GM21825 (cell line): ENCODE measurements at regions not wholly inside any gene's neighbourhood (a gene's known extent, or its start where the extent isn't known, plus 50 kb on each side); places are given as distances from the start of the nearest gene placed in this dataset.
"Not testable (repeated sequence)": the region's sequence is repeated elsewhere in the genome, so short reads cannot be mapped to it uniquely, and the experiment has no call there.

Experiments used
- ATAC-seq: cut with Tn5 transposase; IDR thresholded peaks from one replicate; pipeline ENCODE4 v1.9.1; 2021; ENCODE audit warnings: mild to moderate bottlenecking, moderate library complexity; ENCODE audit not compliant: unreplicated experiment

DNA sequence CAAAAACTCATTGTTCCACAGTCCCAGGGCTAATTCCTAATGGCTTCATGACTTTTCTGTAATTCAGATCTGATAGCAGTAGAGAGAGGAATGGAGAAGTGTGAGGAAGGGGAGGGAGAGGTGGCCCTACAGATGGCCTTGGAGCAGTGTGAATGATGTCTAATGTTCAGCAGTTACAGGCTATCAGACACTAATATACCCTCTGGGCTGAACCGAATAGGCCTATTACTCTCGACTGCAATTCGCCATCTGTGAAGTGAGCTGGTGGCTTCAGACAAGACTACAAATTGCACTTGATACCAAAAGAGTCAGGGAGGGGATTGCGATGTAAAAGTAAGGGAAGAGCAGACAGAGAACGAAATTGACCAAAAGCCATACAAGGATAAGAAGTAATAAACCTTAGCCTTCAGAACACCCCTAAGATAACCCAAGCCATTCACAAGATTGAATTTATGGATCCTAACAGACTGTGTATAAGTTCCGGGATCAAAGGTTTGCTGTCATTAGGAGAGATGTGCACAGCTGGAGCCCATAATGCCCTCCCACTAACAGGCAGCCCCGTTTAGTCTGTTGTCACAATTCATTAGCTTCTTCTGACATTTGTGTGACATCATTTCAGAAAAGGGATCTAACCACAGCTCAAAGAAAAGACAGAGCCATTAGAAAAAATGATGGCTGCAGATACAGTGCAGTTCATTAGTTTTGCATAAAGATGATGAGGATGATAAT lies 642.4 kb upstream of the API5 start:
- ATAC-seq, result no peak

DNA sequence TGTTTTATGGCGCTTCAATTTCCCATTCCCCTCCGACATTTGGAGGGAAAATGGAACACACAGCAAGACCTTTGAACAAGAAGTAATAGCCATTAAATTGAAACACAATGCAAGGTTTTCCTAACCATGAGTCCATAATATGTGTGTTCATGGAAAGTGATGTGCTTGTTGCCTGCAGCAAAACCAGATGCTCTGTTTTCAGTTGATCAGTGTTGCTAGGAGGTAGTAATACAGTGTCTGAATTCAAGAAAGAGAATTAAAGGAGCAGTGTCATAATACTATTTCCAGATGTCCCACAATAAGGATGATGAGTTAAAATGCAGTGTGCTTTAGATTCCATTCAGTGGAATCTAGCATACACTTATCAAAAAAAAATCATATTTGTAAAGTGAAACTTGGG lies 637.4 kb upstream of the API5 start:
- ATAC-seq, result no peak

DNA sequence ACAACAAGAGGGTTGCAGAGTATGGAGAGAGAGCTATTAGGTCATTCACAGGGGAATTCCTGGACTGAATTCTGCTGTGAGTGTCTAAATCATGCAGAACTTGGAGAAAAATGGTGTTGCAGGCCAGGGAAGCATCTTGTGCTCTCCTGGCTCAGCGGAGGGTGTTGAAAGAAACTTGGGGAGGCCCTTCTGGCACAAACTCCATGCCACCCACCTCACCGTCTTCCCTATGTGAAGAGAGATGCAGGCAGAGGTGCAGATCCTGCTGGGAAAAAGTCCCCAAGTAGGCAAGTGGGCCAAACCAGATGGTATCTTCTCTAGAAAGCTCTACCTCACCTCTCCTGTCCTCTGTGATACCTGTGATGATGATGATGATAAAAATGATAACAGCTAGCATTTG lies 604.3 kb upstream of the API5 start:
- ATAC-seq, result no peak

DNA sequence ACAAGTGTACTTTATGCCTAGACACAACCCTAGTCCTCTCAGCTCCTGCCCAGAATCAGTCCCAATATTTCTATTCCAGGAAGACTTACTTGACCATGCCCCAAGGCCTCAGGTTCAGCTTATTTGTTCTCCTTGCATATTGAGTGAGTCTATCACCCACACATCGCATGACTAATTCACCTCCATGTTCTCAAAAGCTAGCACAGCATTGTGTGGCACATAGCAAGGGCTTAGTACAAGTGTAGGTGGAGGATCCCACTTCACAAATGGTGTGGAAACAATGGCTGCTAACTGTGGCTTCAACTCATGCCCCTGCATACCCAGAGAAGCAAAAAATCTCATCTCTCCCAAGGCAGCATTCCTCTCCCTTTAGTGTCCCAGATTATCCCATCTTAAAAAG lies 602.6 kb upstream of the API5 start:
- ATAC-seq, result no peak

DNA sequence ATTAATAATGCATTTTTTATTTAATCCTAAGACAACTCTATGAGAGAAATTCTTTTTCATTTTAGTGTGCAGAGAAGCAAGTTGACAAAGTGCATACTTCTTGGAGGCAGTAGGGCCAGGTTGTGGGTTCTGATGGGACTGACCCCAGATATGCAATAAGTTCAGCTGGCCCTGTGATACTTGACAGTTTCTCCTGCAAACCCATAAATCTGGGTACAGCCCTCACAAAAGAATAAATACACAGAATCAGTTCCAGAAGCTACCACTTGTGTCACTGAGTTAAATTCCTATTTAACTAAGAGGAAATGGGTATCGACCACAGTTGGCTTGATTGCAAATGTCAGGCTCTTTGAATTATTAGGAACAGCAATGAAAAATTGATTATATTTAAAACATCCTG lies 598.5 kb upstream of the API5 start:
- ATAC-seq, result no peak

DNA sequence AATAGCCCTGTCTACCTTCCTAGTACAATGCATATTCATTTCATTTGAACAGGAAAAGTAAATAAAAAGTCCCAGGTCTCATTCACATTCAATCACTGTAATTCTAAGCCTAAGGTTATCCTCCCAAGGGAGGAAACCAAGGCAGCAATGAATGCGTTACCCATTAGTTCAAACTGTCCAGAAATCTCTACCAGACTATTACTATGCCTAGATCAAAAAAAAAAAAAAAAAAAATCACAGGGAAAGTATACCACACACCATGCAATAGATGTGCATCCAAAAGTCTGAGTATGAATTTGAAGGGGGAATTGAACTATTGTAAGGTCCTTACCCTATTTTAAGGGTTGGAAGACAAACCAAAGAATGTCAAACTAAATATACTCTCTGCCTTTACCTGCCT lies 598.0 kb upstream of the API5 start:
- ATAC-seq, result no peak

DNA sequence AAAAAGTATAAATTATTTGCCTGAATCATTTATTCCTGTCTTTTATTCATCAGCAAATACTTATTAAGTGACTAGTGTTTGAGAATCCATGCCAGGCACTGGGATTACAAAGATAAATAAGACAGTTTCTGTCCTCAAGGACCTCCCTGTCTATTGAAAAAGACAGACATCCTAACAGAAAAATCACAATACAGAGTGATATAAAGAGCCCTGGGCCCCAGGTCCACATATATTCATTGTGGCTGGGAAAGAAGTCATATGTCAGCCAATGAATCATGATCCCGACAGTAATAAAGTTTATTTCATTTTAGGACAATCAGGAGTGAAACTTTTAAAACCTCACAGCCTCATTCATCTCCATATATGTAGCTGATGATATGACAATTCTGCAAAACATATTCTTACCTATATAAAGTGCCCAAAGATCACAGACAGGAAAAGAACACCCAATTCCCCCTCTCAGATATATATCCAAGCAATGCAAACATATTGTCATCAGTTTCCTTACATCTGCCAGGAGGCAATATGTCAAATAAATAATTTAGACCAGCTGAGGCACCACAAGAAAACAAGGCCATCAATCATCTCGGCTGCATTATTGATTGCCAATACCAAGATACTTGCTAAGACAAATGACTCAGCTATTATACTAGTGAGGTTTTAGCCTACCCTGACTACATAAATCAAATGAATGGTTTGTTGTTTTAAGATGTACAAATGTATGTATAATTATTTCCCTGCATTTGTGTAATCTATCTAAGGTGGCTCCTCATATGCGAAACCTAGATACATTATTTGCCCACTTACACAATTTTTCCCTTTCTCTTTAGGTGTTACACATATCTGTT lies 590.9 kb upstream of the API5 start:
- no peak for ATAC-seq

DNA sequence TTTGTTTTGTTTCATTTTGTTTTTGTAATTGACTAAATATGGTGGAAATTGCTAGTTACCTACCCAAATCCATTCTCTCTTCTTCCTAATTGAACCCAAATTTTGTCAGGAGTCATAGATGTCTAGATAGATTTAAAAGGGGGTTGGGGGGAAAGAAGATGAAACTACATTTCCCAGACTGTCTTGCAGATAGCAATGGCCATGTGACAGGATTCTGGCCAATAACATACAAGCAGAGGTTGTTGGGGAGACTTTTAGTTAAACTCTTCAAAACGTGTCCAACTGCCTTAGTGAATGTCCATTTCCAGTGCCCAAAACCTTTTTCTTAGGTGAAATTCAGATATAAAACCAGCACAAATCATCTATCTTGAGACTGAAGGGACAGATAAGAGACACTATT lies 583.9 kb upstream of the API5 start:
- ATAC-seq, result no peak

DNA sequence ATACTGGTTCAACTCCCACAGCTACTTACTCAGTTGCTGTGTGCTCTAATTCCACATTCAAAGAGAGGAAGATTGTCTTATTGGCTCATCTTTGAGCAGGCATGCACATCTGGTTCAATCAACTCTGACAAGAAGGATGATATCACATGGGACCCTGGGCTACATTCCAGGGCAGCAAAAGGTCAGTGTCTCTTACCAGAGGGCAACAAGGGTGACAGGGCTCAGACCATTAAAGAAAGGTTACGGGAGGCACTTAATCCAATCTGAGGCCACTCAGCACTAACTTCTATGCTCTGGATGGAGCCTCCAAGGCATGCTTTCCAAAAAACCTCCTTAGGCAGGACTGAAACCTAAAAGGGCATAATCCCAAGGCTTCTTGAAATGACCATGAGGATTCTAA lies 549.4 kb upstream of the API5 start:
- no peak for ATAC-seq

DNA sequence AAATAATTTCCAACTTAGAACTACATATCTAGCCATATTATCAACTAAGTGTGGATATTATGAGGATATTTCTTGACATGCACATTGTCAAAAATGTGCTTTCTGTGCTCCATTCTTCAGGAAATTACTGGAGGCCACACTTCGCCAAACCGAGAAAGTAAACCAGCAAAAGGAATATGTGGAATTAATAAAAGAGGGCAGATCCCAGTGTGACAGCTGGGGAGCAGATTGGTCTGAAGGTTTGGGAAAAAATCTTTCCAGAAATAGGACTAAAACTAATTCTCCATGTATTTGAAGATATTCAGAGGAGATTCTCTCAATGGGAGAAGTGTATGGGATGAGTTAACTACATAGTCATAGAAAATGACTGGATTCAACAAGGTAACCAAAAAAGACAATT lies 546.9 kb upstream of the API5 start:
- ATAC-seq, result no peak

DNA sequence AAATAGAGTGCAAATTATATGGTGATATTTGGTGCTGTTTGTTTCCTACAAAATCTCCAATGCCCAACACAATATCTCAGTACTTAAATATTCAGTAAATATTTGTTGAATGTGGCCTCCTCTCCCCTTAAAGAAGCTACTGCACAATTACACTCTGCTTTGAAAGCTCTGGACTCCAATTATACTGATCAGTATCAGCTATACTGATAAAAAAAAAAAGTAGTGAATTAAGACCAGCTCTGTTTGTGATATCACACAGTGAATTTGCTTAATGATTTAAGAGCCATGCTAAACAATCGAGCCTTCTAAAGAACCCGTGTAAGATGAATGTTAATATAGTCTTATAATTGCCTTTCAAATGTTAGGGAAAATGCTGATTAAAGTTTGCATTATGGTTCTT lies 543.2 kb upstream of the API5 start:
- ATAC-seq, result no peak

DNA sequence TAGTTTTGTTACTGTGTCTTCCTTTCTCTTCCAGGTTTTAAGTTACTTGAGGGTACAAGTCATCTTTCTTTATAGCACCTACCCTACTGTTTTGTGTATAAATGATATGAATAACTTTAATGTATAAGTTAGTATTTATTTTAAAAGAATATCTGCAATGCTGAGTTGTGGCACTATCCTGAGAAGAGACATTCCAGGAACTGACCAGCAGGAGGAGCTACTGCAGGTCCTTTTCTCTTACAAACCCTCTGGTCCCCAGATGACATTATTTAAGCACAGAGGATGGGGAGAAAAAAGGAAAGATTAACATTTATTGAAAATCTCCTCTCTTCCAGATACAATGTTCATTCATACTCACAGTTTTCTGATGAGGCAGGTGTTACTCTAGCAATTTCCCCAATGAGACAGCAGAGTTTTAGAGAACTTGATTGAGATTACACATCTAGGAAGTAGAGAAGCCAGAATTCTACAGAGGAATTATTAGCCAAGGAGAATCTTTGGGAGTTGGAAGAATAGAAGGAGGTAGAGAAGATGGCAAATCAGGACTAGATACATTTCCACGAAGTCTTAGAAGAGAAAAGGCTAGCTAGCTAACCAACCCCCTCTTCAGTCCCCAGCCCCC lies 541.2 kb upstream of the API5 start:
- ATAC-seq, result no peak

DNA sequence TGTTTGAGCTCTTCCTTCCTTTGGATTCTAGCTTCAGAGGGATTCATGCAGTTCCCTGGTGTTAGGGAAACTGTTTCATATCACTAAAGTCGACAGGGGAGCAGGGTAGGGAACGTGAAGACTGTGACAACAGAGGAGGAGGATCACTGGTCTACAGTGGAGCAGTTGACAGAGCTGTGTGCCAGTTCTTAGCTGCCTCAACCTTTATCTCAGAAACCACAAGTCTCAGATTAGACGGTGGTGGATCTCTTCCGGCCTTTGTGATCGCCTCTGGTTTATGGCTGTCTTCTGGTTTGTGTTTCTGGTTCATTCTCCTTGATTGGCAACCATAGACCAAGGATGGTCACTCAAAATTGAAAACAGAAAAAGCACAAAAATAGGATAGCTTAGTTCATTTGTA lies 538.9 kb upstream of the API5 start:
- ATAC-seq, result no peak

DNA sequence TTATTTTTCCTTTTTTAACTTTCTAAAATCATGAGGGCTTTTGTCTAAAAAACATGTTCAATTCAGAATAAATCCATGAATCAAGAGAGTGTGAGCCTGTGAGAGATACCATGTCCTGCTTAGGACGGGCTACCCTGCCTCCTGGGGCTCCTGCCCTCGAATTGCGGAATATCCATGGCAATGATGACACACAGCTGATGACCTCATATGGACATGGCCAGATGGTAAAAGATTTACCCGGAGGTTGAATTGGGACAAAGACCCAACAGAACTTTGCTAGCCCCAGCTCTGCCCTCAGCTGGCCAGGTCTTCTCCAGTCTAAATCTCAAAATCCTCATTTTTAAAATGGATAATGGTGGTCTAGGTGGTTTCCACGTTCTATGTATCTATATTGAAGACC lies 538.1 kb upstream of the API5 start:
- ATAC-seq, result no peak

DNA sequence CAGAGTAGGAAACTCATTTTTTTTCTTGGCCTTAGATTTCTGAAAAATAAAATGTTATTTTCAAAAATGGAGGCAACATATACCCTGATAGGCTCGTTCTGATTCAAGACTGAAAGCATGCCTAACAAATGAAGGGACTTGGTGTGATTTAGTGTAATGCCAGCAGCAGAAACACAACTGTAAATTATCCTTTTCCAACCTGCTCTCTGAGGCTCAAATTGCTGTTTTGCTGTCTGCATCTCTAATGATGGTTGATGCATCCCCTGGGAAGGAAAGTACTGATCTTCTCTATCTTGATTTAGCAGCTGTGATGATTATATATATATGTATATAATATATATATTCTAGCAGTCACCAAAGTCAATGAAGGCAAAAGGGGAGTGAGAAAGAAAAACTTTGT lies 537.2 kb upstream of the API5 start:
- no peak for ATAC-seq

DNA sequence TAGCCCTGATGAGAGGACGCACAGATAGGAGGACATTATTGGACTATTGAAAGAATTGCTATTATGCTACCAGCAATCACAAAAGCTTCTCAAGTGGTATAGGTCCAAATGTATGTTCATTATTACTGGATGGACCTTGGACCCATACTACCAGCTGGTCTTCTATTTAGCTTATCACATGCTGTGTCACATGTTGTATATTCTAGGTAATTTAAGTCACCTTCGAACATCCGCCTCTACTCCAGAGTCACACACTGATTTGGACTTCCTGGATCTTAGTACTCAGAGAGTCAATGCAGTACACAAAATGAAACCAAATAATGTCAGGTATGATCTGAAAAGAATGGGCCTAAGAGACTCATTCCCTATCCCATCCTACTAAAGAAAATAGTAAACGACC lies 534.0 kb upstream of the API5 start:
- ATAC-seq, result no peak

DNA sequence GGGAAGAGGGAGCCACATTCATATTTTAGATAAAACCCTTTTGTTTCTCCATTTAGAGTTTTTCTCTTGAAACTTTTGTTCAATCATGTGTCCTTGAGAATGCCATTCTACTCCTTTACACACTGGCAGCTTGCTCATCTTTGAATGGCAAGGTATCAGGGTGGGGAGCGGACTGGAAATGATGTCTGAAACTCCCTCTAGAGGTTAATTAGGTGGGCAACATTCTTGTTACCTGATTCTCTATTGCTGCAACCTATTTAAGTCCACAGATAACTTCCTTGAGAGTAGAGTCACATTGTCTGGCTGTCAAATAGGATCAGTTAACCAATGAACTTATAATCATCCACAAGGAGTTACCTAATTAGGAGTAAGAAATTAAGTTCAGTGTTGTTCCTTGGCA lies 533.6 kb upstream of the API5 start:
- ATAC-seq, result no peak

DNA sequence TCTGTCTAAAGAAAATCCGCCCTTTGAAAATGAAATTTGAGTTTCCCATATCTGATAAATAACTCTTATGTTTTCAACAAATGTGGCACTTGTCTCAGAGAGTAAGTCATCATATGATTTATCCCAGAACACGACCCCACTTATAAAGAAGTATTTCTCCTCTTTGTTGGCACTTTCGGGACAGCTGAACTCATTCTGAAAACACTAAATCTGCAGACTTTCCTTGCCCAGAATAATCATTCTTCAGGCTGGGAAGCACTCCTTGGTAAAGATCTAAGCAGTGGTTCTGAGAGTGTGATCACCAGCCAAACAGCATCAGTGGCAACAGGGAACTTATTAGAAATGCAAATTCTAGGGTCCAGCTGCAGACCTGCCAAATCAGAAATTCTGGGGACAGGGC lies 532.2 kb upstream of the API5 start:
- ATAC-seq, result no peak

DNA sequence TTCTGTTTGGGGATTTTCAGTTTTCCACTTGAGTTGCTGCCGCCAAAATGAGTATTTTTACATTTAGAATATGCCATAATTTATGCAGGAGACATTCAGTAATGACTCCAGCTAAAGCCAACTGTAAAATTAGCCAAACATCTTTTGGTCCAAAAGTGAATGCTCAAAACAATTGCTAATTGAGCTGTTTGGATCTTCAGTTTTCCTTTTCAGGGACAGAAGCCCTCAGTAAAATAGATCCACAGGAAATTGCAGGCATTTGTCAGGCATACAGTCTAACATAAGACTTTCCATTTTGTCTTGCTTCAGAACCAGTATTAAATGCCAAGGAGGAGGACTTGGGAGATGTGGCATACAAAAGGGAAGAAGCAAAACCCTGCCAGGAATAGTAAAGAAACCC lies 524.8 kb upstream of the API5 start:
- ATAC-seq, result no peak

DNA sequence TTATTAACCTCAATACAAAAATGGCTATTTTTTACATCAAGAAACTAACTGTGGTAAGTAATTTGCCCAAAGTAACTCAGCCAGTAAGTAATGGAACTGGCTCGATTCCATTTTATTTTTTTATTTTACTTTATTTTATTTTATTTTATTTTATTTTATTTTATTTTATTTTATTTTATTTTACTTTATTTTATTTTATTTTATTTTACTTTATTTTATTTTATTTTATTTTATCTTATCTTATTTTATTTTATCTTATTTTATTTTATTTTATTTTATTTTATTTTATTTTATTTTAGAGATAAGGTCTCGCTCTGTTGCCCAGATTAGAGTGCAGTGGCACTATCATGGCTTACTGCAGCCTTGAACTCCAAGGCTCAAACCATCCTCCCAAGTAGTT lies 516.3 kb upstream of the API5 start:
- ATAC-seq, result not testable (repeated sequence)

DNA sequence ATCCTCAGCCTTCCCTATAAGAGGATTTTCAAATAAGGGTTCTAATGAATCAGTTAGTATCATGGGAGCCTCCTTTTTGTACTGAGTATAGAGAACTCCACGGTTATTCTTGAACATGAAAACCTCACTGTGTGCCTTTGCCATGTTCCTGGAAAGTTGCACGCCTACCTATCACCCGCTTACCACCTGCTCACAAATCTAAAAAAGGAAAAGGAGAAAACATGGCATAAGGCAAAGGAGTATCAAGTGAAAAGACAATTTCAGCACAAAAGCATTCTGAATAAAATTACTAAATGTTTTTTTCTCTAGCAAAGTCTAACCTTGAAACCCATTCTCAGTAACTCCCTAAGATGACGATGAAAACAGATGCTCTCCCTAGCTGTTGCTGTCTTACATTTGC lies 511.8 kb upstream of the API5 start:
- no peak for ATAC-seq

DNA sequence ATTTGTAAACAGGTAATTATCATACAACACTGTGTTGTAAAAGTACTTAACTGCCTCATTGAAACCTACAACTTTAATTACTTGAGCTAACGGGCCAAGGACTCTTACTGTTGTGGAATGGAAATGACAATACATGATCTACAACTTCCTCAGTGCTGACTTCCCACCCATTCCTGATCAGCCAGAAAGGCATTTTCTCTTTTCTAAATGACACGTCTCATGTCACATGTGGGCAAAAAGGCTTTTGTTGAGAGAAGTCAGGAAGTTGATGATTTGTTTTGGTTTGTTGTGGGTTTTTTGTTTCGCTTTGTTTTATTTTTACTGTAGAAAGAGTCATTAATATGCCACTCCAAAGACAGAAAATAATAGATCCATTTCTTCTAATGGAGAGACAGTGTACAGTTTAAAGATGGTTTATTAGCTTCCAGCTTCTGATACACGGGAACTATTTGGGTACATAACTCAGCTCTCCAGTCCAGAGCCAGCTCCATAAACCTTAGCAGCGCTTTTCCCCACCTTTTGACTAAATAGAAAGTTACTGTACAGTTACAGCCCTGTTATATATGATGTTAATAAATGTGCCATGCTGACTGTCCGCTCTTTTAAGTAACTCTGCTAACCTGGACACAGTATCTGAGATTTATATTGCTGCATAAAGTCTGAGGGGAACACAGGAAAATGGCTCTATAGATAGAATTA lies 509.4 kb upstream of the API5 start:
- no peak for ATAC-seq
